ENCODE measurements at regions not wholly inside any gene's neighbourhood (a gene's known extent, or its start where the extent isn't known, plus 50 kb on each side); places are given as distances from the start of the nearest gene placed in this dataset.

DNA sequence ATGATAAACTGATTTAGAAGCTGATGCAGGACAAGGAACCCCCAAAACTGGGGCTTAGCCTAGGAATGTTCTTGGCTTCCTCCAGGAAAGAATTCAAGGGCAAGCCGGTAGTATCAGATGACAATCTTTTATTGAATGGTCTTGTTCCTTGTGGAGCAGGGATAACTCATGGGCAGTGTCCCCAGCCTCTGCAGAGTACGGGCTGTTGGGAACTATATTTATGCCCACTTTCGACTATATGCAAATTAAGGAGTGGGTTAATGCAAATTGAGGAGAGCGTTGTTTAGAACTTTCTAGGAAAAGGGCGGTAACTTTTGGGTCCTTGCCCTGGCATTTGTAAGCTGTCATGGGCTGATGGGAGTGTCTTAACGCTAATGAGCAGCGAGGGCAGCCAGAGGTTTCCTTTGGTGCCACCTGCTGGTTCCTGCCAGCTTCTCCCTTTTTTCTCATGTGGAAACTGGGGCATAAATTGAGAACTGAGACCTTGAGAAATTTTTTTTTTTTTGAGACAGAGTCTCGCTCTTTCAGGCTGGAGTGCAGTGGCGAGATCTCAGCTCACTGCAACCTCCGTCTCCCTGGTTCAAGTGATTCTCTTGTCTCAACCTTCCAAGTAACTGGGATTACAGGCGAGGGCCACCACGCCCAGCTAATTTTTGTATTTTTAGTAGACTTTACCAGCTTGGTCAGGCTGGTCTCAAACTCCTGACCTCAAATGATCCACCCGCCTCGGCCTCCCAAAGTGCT lies 79.4 kb upstream of the ABCC4 start:
- peak; percentile 90 for DNase-seq (ENCODE audit: low read depth)
- TF ChIP-seq, protein P1, sequence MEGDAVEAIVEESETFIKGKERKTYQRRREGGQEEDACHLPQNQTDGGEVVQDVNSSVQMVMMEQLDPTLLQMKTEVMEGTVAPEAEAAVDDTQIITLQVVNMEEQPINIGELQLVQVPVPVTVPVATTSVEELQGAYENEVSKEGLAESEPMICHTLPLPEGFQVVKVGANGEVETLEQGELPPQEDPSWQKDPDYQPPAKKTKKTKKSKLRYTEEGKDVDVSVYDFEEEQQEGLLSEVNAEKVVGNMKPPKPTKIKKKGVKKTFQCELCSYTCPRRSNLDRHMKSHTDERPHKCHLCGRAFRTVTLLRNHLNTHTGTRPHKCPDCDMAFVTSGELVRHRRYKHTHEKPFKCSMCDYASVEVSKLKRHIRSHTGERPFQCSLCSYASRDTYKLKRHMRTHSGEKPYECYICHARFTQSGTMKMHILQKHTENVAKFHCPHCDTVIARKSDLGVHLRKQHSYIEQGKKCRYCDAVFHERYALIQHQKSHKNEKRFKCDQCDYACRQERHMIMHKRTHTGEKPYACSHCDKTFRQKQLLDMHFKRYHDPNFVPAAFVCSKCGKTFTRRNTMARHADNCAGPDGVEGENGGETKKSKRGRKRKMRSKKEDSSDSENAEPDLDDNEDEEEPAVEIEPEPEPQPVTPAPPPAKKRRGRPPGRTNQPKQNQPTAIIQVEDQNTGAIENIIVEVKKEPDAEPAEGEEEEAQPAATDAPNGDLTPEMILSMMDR (IDR thresholded peaks at IDR 0.05; ENCODE audit: low read length, missing control alignments), result peak; percentile 91
- H3K4me3 ChIP-seq (replicated peaks; ENCODE audit: low read depth, low read length), result no peak overlapping the region

DNA sequence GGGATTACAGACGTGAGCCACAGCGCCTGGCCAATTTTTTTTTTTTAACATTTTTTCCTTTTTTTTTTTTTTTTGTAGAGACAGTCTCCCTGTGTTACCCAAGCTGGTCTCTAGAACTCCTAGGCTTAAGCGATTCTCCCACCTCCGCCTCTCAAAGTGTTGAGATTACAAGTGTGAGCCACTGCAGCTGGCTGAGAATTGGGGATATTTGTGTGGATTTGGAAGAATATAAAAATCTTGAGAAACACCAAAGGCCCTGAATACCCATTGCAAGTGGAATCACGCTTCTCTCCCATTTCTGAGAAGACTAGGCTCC lies 79.9 kb upstream of the ABCC4 start:
- no peak overlapping the region for H3K4me3 ChIP-seq (replicated peaks; ENCODE audit: low read depth, low read length)
- TF ChIP-seq, protein P1 (IDR thresholded peaks at IDR 0.05; ENCODE audit: low read length, missing control alignments), result no peak
- peak; percentile 22 for DNase-seq (ENCODE audit: low read depth)

DNA sequence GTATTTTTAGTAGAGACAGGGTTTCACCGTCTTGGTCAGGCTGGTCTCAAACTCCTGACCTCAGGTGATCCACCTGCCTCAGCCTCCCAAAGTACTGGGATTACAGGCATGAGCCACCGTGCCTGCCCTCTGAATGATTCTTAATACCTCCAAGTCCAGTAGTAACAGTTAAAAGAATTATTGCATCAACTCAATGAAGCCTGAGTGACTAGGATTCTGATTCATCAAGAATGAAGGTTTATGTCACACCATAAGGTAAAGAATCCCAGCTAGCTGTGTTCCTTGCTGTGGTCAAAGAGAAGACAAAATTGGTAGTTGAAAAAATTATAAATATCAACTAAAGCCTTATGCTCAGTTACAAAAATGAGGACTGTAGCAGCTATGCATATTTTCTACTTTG lies 81.2 kb upstream of the ABCC4 start:
- TF ChIP-seq, protein P1 (IDR thresholded peaks at IDR 0.05; ENCODE audit: low read length, missing control alignments), result no peak
- H3K4me3 ChIP-seq (replicated peaks; ENCODE audit: low read depth, low read length), result no peak overlapping the region
- no peak for DNase-seq (ENCODE audit: low read depth)

DNA sequence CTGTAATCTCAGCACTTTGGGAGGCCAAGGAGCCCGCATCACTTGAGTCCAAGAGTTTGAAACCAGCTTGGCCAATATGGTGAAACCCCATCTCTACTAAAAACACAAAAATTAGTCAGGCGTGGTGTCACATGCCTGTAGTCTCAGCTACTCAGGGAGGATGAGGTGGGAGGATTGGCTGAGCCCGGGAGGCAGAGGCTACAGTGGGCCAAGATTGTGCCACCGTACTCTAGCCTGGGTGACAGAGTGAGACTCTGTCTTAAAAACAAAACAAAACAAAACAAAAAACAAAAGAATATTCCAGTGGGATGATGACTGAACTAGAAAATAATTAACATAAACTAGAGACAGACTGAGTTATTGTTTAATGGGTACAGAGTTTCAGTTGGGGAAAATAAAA lies 81.7 kb upstream of the ABCC4 start:
- H3K4me3 ChIP-seq (replicated peaks; ENCODE audit: low read depth, low read length), result no peak overlapping the region
- TF ChIP-seq, protein P1 (IDR thresholded peaks at IDR 0.05; ENCODE audit: low read length, missing control alignments), result no peak
- no peak for DNase-seq (ENCODE audit: low read depth)

DNA sequence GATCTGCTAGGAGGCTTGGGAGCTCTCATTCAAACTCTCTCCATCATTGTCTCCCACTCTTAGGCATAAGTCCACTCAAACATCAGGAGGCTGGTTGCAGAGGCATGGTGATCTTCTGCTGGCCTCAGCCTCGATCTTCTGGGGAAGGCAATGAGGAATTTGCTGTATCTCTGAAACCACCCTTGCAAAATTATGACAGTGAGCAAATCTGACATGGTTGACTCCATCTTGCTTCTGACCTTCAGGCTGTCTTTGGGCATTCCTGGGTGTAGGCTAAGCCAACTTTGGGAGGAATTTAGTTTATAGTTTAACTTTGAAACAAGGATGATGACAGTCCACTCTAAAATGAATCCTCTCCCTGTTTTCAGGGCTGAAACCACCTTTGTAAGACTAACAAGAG lies 84.1 kb upstream of the ABCC4 start:
- TF ChIP-seq, protein P1 (IDR thresholded peaks at IDR 0.05; ENCODE audit: low read length, missing control alignments), result no peak
- DNase-seq (ENCODE audit: low read depth), result no peak

DNA sequence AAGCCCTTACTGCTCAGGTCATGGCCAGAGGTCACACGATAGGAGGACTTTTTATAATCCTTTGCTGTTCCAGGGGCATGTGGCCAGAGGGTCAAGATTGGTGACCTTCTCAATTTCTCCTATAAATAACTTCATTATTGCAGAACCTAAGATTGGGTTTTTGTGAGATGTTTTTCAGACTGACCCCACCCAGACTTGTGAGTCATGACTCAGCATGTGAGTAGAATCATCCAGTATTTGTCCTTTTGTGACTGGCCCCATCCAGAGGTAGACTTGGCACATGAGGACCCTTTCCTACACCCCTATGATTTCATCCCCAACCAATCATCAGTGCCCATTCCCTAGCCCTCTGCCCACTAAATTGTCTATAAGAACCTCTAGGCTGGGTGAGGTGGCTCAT lies 84.5 kb upstream of the ABCC4 start:
- TF ChIP-seq, protein P1 (IDR thresholded peaks at IDR 0.05; ENCODE audit: low read length, missing control alignments), result no peak
- DNase-seq (ENCODE audit: low read depth), result no peak
- H3K4me3 ChIP-seq (replicated peaks; ENCODE audit: low read depth, low read length), result no peak overlapping the region

More for the DNA sequence above, 84.1 kb upstream of the ABCC4 start:
- no peak overlapping the region for H3K4me3 ChIP-seq (replicated peaks; ENCODE audit: low read depth, low read length)

DNA sequence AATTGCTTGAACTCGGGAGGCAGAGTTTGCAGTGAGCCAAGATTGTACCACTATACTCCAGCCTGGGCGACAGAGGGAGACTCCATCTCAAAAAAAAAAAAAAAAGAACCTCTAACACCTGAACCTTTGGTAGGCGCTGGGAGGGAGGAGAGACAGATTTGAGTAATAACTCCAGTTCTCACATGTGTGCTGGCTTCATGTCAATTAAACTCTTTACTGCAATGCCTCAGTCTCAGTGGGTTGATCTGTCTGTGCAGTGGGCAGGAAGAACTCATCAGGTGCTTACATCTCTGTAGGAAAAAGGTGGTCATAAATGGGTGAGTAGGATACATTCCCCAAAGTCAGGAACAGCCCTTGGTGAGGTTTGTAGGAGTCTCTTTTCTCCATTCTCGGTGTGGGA lies 85.1 kb upstream of the ABCC4 start:
- no peak overlapping the region for H3K4me3 ChIP-seq (replicated peaks; ENCODE audit: low read depth, low read length)
- TF ChIP-seq, protein P1 (IDR thresholded peaks at IDR 0.05; ENCODE audit: low read length, missing control alignments), result no peak

More for the DNA sequence above, 85.1 kb upstream of the ABCC4 start:
- DNase-seq (ENCODE audit: low read depth), result no peak

All from fibroblast of pulmonary artery (primary cell).